ENCODE measurements at regions not wholly inside any gene's neighbourhood (a gene's known extent, or its start where the extent isn't known, plus 50 kb on each side); places are given as distances from the start of the nearest gene placed in this dataset.

GRCh38 chr12:74349925-74350324 lies 187.7 kb upstream of the ATXN7L3B start:
- no peak overlapping the region for H3K27ac ChIP-seq (ENCODE audit: low read length)
- no peaks in the 10 kb centered on the region for H3K9me2 ChIP-seq (replicated peaks; ENCODE audit: insufficient read depth, low read length)
- no peak overlapping the region for H3K9ac ChIP-seq (ENCODE audit: low read length)
- no peak for DNase-seq
- no peaks in the 10 kb centered on the region for H3K27me3 ChIP-seq (ENCODE audit: low read length)
- no peaks in the 10 kb centered on the region for H3K4me1 ChIP-seq (ENCODE audit: low read length)
- H3K9me3 ChIP-seq (ENCODE audit: low read length): no peaks in the 10 kb centered on the region
- no peaks in the 10 kb centered on the region for H3K36me3 ChIP-seq (ENCODE audit: insufficient read depth, low read length)
- no peaks in the 10 kb centered on the region for H3K79me2 ChIP-seq (ENCODE audit: low read length)
- no peak overlapping the region for H2AFZ ChIP-seq (ENCODE audit: low read length)
- no peak overlapping the region for H3K4me3 ChIP-seq (ENCODE audit: low read length)
- H4K20me1 ChIP-seq (ENCODE audit: insufficient read depth, low read depth, low read length): no peaks in the 10 kb centered on the region
- H3K4me2 ChIP-seq (ENCODE audit: low read depth, low read length, poor library complexity, severe bottlenecking): no peak overlapping the region

GRCh38 chr12:74365178-74365964 lies 172.3 kb upstream of the ATXN7L3B start:
- Histone ChIP-seq H3K36me3 (ENCODE audit: insufficient read depth, low read length) (no peaks in the 10 kb centered on the region), H3K9me3 (ENCODE audit: low read length) (no peaks in the 10 kb centered on the region), H3K4me3 (ENCODE audit: low read length) (peak overlapping the region; percentile 17; the same call in 1 of the 2 replicates), H3K27me3 (ENCODE audit: low read length) (no peaks in the 10 kb centered on the region), H2AFZ (ENCODE audit: low read length) (peak overlapping the region; percentile 71; the same call in 1 of the 2 replicates), H3K4me1 (ENCODE audit: low read length) (0 out of 2 replicates have a peak, but pooled peaks cover 2% of the 10 kb centered on the region), H4K20me1 (ENCODE audit: insufficient read depth, low read depth, low read length) (no peaks in the 10 kb centered on the region), H3K4me2 (ENCODE audit: low read depth, low read length, poor library complexity, severe bottlenecking) (peak overlapping the region; percentile 31), H3K9me2 (replicated peaks; ENCODE audit: insufficient read depth, low read length) (no peaks in the 10 kb centered on the region), H3K79me2 (ENCODE audit: low read length) (no peaks in the 10 kb centered on the region), H3K9ac (ENCODE audit: low read length) (peak overlapping the region; percentile 32; the same call in 1 of the 2 replicates), H3K27ac (ENCODE audit: low read length) (no peak overlapping the region)
- peak; percentile 86 for DNase-seq

GRCh38 chr12:74370608-74371216 lies 166.9 kb upstream of the ATXN7L3B start:
- no peaks in the 10 kb centered on the region for H3K9me2 ChIP-seq (replicated peaks; ENCODE audit: insufficient read depth, low read length)

GRCh38 chr12:74379114-74379513 lies 158.5 kb upstream of the ATXN7L3B start:
- Histone ChIP-seq H3K9me3 (ENCODE audit: low read length) (no peaks in the 10 kb centered on the region), H3K36me3 (ENCODE audit: insufficient read depth, low read length) (no peaks in the 10 kb centered on the region), H3K9me2 (replicated peaks; ENCODE audit: insufficient read depth, low read length) (no peaks in the 10 kb centered on the region), H3K9ac (ENCODE audit: low read length) (no peak overlapping the region), H3K27me3 (ENCODE audit: low read length) (no peaks in the 10 kb centered on the region), H3K4me1 (ENCODE audit: low read length) (no peaks in the 10 kb centered on the region), H3K79me2 (ENCODE audit: low read length) (no peaks in the 10 kb centered on the region), H4K20me1 (ENCODE audit: insufficient read depth, low read depth, low read length) (no peaks in the 10 kb centered on the region), H2AFZ (ENCODE audit: low read length) (no peak overlapping the region), H3K4me2 (ENCODE audit: low read depth, low read length, poor library complexity, severe bottlenecking) (no peak overlapping the region), H3K4me3 (ENCODE audit: low read length) (no peak overlapping the region), H3K27ac (ENCODE audit: low read length) (no peak overlapping the region)
- DNase-seq: no peak

More at GRCh38 chr12:74370608-74371216, 166.9 kb upstream of the ATXN7L3B start:
- Histone ChIP-seq H3K4me3 (ENCODE audit: low read length) (no peak overlapping the region), H3K9ac (ENCODE audit: low read length) (no peak overlapping the region), H3K27me3 (ENCODE audit: low read length) (no peaks in the 10 kb centered on the region), H3K9me3 (ENCODE audit: low read length) (no peaks in the 10 kb centered on the region), H3K4me2 (ENCODE audit: low read depth, low read length, poor library complexity, severe bottlenecking) (no peak overlapping the region), H3K79me2 (ENCODE audit: low read length) (no peaks in the 10 kb centered on the region), H3K36me3 (ENCODE audit: insufficient read depth, low read length) (no peaks in the 10 kb centered on the region), H4K20me1 (ENCODE audit: insufficient read depth, low read depth, low read length) (no peaks in the 10 kb centered on the region), H3K4me1 (ENCODE audit: low read length) (no peaks in the 10 kb centered on the region), H2AFZ (ENCODE audit: low read length) (no peak overlapping the region), H3K27ac (ENCODE audit: low read length) (no peak overlapping the region)
- DNase-seq: no peak

- Histone ChIP-seq H3K9ac (ENCODE audit: low read length) (no peak overlapping the region), H3K9me3 (ENCODE audit: low read length) (no peaks in the 10 kb centered on the region), H3K4me2 (ENCODE audit: low read depth, low read length, poor library complexity, severe bottlenecking) (no peak overlapping the region), H3K27me3 (ENCODE audit: low read length) (no peaks in the 10 kb centered on the region), H3K79me2 (ENCODE audit: low read length) (no peaks in the 10 kb centered on the region), H2AFZ (ENCODE audit: low read length) (no peak overlapping the region), H3K4me1 (ENCODE audit: low read length) (no peaks in the 10 kb centered on the region), H3K4me3 (ENCODE audit: low read length) (no peak overlapping the region), H3K9me2 (replicated peaks; ENCODE audit: insufficient read depth, low read length) (no peaks in the 10 kb centered on the region), H3K27ac (ENCODE audit: low read length) (no peak overlapping the region), H3K36me3 (ENCODE audit: insufficient read depth, low read length) (no peaks in the 10 kb centered on the region), H4K20me1 (ENCODE audit: insufficient read depth, low read depth, low read length) (no peaks in the 10 kb centered on the region)
- DNase-seq: no peak
These were observed 155.7 kb upstream of the ATXN7L3B start for GRCh38 chr12:74381958-74382357.

GRCh38 chr12:74382983-74383382 lies 154.7 kb upstream of the ATXN7L3B start:
- no peak overlapping the region for H3K4me2 ChIP-seq (ENCODE audit: low read depth, low read length, poor library complexity, severe bottlenecking)
- no peak for DNase-seq
- no peaks in the 10 kb centered on the region for H3K79me2 ChIP-seq (ENCODE audit: low read length)
- H2AFZ ChIP-seq (ENCODE audit: low read length): no peak overlapping the region
- H3K27ac ChIP-seq (ENCODE audit: low read length): no peak overlapping the region
- no peak overlapping the region for H3K4me3 ChIP-seq (ENCODE audit: low read length)
- no peaks in the 10 kb centered on the region for H3K36me3 ChIP-seq (ENCODE audit: insufficient read depth, low read length)
- no peak overlapping the region for H3K9ac ChIP-seq (ENCODE audit: low read length)
- no peaks in the 10 kb centered on the region for H3K9me2 ChIP-seq (replicated peaks; ENCODE audit: insufficient read depth, low read length)
- no peaks in the 10 kb centered on the region for H3K9me3 ChIP-seq (ENCODE audit: low read length)
- no peaks in the 10 kb centered on the region for H3K27me3 ChIP-seq (ENCODE audit: low read length)
- no peaks in the 10 kb centered on the region for H4K20me1 ChIP-seq (ENCODE audit: insufficient read depth, low read depth, low read length)
- H3K4me1 ChIP-seq (ENCODE audit: low read length): no peaks in the 10 kb centered on the region

GRCh38 chr12:74391283-74391682 lies 146.4 kb upstream of the ATXN7L3B start:
- H3K9me3 ChIP-seq (ENCODE audit: low read length): no peaks in the 10 kb centered on the region
- no peak overlapping the region for H3K4me3 ChIP-seq (ENCODE audit: low read length)
- no peaks in the 10 kb centered on the region for H3K79me2 ChIP-seq (ENCODE audit: low read length)
- no peaks in the 10 kb centered on the region for H4K20me1 ChIP-seq (ENCODE audit: insufficient read depth, low read depth, low read length)
- no peaks in the 10 kb centered on the region for H3K4me1 ChIP-seq (ENCODE audit: low read length)
- H3K36me3 ChIP-seq (ENCODE audit: insufficient read depth, low read length): no peaks in the 10 kb centered on the region
- no peak overlapping the region for H3K27ac ChIP-seq (ENCODE audit: low read length)
- no peaks in the 10 kb centered on the region for H3K9me2 ChIP-seq (replicated peaks; ENCODE audit: insufficient read depth, low read length)
- H3K27me3 ChIP-seq (ENCODE audit: low read length): no peaks in the 10 kb centered on the region
- no peak overlapping the region for H3K9ac ChIP-seq (ENCODE audit: low read length)
- H2AFZ ChIP-seq (ENCODE audit: low read length): no peak overlapping the region
- no peak overlapping the region for H3K4me2 ChIP-seq (ENCODE audit: low read depth, low read length, poor library complexity, severe bottlenecking)
- DNase-seq: no peak

- Histone ChIP-seq H3K9me3 (ENCODE audit: low read length) (no peaks in the 10 kb centered on the region), H3K27me3 (ENCODE audit: low read length) (no peaks in the 10 kb centered on the region), H3K9ac (ENCODE audit: low read length) (no peak overlapping the region), H3K27ac (ENCODE audit: low read length) (no peak overlapping the region), H3K4me3 (ENCODE audit: low read length) (no peak overlapping the region), H3K4me1 (ENCODE audit: low read length) (no peaks in the 10 kb centered on the region), H3K36me3 (ENCODE audit: insufficient read depth, low read length) (no peaks in the 10 kb centered on the region), H4K20me1 (ENCODE audit: insufficient read depth, low read depth, low read length) (no peaks in the 10 kb centered on the region), H3K79me2 (ENCODE audit: low read length) (no peaks in the 10 kb centered on the region), H2AFZ (ENCODE audit: low read length) (no peak overlapping the region), H3K9me2 (replicated peaks; ENCODE audit: insufficient read depth, low read length) (no peaks in the 10 kb centered on the region), H3K4me2 (ENCODE audit: low read depth, low read length, poor library complexity, severe bottlenecking) (no peak overlapping the region)
- no peak for DNase-seq
These were observed 144.4 kb upstream of the ATXN7L3B start for GRCh38 chr12:74393272-74393671.
